Gastroesophageal sphincter (tissue), 3 donors: ENCODE measurements at regions not wholly inside any gene's neighbourhood (a gene's known extent, or its start where the extent isn't known, plus 50 kb on each side); places are given as distances from the start of the nearest gene placed in this dataset.

Experiments
- POLR2A ChIP-seq, 2 donors: fragments of 450-650 bp; IDR thresholded peaks; one replicate each; pipeline ENCODE4 v1.6.1; 2017; ENCODE audit warnings: antibody characterized with exemption in 2 of 2, mild to moderate bottlenecking in 2 of 2, moderate library complexity in 1 of 2
- POLR2AphosphoS5 ChIP-seq: sonication (generic); formaldehyde crosslinking; IDR thresholded peaks from one replicate; pipeline ENCODE4 v1.6.1; 2017; ENCODE audit warnings: antibody characterized with exemption
- TF ChIP-seq, protein P1 (sequence below), 4 experiments: fragments of 200-600 bp in 2 of 4; fragments of 450-650 bp in 2 of 4; sonication (generic) in 1 of 4; IDR thresholded peaks; one replicate each; pipeline ENCODE4 v1.5.1; 2017 to 2019; ENCODE audit warnings: antibody characterized with exemption in 4 of 4, mild to moderate bottlenecking in 2 of 4, moderate library complexity in 2 of 4

DNA sequence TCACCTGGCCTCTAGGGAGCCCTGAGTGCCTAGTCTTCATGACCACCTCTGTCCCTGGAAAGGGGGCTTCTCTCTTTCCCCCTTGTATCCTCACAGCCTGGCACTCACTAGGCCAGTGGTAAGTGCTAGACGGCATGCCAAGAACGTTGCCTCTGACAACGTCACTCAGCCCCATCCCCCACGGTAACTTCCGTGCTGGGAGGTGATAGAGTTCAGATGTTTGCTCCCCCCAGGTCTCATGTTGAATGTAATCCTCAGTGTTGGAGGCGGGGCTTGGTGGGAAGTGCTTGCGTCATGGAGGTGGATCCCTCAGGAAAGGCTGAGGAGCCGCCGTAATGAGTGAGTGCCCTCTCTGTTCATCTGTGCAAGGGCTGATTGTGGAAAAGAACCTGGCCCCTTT lies 343.3 kb upstream of the MKI67 start:
- no peak for TF ChIP-seq POLR2A (IDR thresholded peaks at IDR 0.05)
- no peak for TF ChIP-seq POLR2AphosphoS5
- TF ChIP-seq, protein P1, sequence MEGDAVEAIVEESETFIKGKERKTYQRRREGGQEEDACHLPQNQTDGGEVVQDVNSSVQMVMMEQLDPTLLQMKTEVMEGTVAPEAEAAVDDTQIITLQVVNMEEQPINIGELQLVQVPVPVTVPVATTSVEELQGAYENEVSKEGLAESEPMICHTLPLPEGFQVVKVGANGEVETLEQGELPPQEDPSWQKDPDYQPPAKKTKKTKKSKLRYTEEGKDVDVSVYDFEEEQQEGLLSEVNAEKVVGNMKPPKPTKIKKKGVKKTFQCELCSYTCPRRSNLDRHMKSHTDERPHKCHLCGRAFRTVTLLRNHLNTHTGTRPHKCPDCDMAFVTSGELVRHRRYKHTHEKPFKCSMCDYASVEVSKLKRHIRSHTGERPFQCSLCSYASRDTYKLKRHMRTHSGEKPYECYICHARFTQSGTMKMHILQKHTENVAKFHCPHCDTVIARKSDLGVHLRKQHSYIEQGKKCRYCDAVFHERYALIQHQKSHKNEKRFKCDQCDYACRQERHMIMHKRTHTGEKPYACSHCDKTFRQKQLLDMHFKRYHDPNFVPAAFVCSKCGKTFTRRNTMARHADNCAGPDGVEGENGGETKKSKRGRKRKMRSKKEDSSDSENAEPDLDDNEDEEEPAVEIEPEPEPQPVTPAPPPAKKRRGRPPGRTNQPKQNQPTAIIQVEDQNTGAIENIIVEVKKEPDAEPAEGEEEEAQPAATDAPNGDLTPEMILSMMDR (IDR thresholded peaks at IDR 0.05), result no peak
